BE2C (cell line): ENCODE measurements at regions not wholly inside any gene's neighbourhood (a gene's known extent, or its start where the extent isn't known, plus 50 kb on each side); places are given as distances from the start of the nearest gene placed in this dataset.

Experiments
- DNase-seq: peaks from one replicate; pipeline ENCODE4 v3.0.0-alpha.2; 2020
- H3K27me3 ChIP-seq: fragments of 250-450 bp; sonication (Bioruptor Pico); 2 replicates; pipeline ENCODE4 v1.5.1; 2020; ENCODE audit warnings: mild to moderate bottlenecking
- H3K36me3 ChIP-seq: fragments of 250-450 bp; sonication (Bioruptor Pico); 2 replicates; pipeline ENCODE4 v1.5.1; 2020; ENCODE audit warnings: mild to moderate bottlenecking
- H3K4me1 ChIP-seq: fragments of 250-450 bp; sonication (Bioruptor Pico); 2 replicates; pipeline ENCODE4 v1.5.1; 2020
- H3K4me3 ChIP-seq: 2 replicates; pipeline ENCODE4 v1.5.1; 2011; ENCODE audit warnings: low read depth, low read length
- H3K9me3 ChIP-seq: fragments of 250-450 bp; sonication (Bioruptor Pico); 2 replicates; pipeline ENCODE4 v1.5.1; 2020
- CTCF ChIP-seq: IDR thresholded peaks from 2 replicates; pipeline ENCODE4 v1.5.1; 2012; ENCODE audit warnings: mild to moderate bottlenecking, low read depth, low read length

DNA sequence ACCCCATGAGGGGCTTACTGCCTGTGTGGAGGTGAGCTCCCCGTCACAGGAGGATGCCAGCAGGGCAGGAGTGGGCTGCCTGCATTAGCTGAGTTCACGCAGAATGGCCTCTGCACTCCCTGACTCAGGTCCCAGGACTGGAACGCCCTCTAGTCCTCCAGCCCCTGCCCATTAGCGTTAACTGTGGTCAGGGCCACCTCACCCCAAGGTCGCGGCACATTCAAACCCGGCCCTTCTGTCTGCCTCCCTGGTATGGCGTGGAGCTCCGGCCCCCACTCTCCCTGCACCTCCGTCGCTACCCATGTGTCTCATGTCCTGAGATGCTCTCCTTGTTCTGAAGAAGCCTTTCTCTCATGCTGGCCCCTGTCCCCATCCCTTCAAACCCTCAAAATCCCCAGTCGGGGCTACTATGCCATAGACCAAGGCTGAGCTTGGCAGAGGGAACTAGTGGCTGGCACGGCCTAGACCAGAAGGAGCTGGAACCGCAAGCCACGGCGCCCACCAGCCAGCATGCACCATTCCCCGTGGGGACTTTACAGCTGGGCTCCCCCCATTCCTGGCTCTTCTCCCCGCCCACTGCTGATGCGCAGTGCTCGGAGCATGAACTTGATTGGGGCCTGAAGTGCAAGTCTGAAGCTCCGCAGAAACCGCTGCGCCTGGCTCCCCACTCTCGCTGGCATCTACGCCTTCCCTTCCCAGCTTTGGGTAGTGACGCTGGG is 79.5 kb upstream of the RTL6 start:
- no peak for TF ChIP-seq CTCF
- Histone ChIP-seq H3K9me3 (no peaks in the 10 kb centered on the region), H3K27me3 (peaks cover 33% of the 10 kb centered on the region), H3K36me3 (no peaks in the 10 kb centered on the region), H3K4me3 (no peak overlapping the region), H3K4me1 (peaks cover 6% of the 10 kb centered on the region)
- no peak for DNase-seq

GRCh38 chr22:44576311-44577260 is 78.6 kb upstream of the RTL6 start:
- Histone ChIP-seq H3K9me3 (no peaks in the 10 kb centered on the region), H3K36me3 (no peaks in the 10 kb centered on the region), H3K4me1 (peaks cover 6% of the 10 kb centered on the region), H3K4me3 (no peak overlapping the region), H3K27me3 (peaks cover 28% of the 10 kb centered on the region)
- no peak for DNase-seq
- TF ChIP-seq CTCF, result no peak

GRCh38 chr22:44575381-44576268 is 77.6 kb upstream of the RTL6 start:
- Histone ChIP-seq H3K36me3 (no peaks in the 10 kb centered on the region), H3K9me3 (no peaks in the 10 kb centered on the region), H3K27me3 (peaks cover 28% of the 10 kb centered on the region), H3K4me3 (no peak overlapping the region), H3K4me1 (peaks cover 6% of the 10 kb centered on the region)
- TF ChIP-seq CTCF, result no peak
- DNase-seq, result no peak

- Histone ChIP-seq H3K9me3 (no peaks in the 10 kb centered on the region), H3K27me3 (peaks cover 28% of the 10 kb centered on the region), H3K4me1 (peaks cover 6% of the 10 kb centered on the region), H3K36me3 (no peaks in the 10 kb centered on the region), H3K4me3 (0 out of 2 replicates have a peak overlapping the region, but pooled peaks have one; percentile 14)
- DNase-seq, result peak; percentile 58
- TF ChIP-seq CTCF, result no peak
Measured at GRCh38 chr22:44574640-44575380, 76.8 kb upstream of the RTL6 start.

GRCh38 chr22:44574057-44574639 is 76.1 kb upstream of the RTL6 start:
- H3K4me1 ChIP-seq, result peaks cover 6% of the 10 kb centered on the region
- H3K36me3 ChIP-seq, result no peaks in the 10 kb centered on the region
- H3K4me3 ChIP-seq, result no peak overlapping the region
- no peak for DNase-seq
- TF ChIP-seq CTCF, result no peak
- no peaks in the 10 kb centered on the region for H3K9me3 ChIP-seq
- peaks cover 22% of the 10 kb centered on the region for H3K27me3 ChIP-seq
